ENCODE measurements at regions not wholly inside any gene's neighbourhood (a gene's known extent, or its start where the extent isn't known, plus 50 kb on each side); places are given as distances from the start of the nearest gene placed in this dataset.
"Not testable (repeated sequence)": the region's sequence is repeated elsewhere in the genome, so short reads cannot be mapped to it uniquely, and the experiment has no call there.

DNA sequence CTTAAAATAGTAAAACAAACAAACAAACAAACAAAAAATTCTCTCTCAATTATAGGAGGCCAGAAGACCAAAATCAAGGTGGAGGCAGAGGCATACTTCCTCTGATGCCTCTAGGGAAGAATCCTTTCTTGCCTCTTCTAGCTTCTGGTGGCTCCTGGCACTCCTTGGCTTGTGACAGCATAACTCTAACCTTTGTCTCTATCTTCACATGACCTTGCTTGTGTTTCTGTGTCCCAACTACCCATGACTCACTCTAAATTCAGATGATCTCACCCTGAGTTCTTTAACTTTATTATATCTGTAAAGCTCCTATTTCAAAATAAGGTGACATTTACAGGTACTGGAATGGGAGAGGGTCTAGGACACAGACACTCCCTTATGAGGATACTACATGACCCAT lies 88.3 kb upstream of the ANTXRL start:
- DNase-seq (ENCODE audit: low read depth in 4 of 4, low spot score in 3 of 4), result no peak

DNA sequence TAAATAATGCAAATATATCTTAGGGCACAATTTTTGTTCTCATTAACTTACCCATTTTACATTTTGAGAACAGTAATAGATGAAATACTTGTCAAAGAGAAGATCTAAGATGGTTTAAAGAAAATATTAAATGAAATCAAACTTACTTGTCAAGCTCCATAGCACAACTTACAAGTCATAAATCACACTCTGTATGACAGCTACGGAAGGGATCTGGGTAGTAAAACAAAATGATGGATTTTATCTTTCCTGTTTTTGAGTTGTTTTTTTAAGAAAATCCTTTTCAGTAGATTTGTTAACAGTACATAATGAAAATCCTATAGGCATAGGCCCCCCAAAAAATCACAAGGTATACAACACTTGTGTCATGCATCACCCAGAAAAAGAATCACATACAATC lies 84.4 kb upstream of the ANTXRL start:
- not testable (repeated sequence) for DNase-seq (ENCODE audit: low read depth in 4 of 4, low spot score in 3 of 4)

DNA sequence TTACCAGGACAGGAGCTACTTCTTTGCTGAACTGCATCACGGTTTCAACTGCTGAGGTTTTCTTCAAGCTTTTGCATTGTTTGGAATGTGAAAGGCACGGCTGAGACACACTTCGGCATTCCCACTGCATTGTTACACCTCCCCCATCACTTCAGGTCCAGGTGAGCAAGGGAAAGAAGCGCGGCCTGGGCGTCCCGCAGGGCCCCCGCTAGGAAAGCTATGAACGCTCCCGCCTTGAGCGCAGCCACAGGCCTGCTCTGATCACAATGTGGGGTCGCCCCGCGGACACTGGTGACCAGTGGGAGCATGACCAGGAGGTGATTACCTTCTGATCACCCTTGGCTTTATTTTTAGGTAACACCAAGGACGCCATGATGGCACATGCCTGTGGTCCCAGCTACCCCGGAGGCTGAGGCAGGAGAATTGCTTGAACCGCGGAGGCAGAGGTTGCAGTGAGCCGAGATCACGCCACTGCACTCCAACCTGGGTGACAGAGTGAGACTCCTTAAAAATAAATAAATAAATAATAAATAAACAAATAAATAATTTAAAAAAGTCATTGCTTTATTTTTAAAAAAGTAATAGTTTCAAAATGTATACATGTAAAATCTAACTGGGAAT lies 82.2 kb upstream of the ANTXRL start:
- DNase-seq (ENCODE audit: low read depth in 4 of 4, low spot score in 3 of 4), result not testable (repeated sequence)

DNA sequence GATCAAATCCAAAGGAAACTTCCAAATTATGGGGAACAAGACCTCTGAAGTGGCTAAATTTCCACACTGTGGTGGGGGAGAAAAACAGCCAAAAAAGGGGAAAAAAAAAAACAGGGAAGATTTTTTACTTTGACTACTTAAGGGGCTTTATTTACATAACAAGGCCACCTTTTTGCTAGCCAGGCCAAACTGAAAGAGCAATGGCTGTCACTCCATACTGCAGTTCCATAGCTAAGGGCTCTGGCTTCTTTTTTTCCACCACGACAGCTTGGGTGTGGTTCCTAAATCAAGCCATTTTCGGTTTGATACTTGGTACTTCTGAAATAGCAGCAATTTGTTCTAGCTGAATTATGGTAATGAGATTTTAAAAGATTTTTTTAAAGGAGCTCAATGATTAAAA lies 76.4 kb upstream of the ANTXRL start:
- DNase-seq (ENCODE audit: low read depth in 4 of 4, low spot score in 3 of 4), result not testable (repeated sequence)

DNA sequence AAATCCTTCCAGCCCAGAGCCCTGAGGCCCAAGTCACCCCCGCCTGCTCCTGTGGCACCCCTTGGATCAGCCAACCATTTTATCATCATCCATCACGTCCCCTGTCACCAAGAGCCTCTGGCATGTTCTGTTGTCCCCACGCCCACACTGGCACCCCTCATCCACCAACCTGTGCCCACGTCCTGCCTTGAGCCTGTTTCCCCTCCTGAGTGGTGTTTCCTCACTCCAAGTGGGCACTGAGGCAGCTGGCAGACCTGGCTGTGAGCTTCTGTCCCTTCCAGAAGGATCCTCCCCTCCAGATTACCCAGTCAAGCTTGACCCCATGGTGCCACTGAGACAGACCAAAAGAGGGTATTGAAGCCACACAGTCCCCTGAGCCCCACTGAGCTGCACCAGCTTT lies 71.4 kb upstream of the ANTXRL start:
- DNase-seq (ENCODE audit: low read depth in 4 of 4, low spot score in 3 of 4), result no peak

DNA sequence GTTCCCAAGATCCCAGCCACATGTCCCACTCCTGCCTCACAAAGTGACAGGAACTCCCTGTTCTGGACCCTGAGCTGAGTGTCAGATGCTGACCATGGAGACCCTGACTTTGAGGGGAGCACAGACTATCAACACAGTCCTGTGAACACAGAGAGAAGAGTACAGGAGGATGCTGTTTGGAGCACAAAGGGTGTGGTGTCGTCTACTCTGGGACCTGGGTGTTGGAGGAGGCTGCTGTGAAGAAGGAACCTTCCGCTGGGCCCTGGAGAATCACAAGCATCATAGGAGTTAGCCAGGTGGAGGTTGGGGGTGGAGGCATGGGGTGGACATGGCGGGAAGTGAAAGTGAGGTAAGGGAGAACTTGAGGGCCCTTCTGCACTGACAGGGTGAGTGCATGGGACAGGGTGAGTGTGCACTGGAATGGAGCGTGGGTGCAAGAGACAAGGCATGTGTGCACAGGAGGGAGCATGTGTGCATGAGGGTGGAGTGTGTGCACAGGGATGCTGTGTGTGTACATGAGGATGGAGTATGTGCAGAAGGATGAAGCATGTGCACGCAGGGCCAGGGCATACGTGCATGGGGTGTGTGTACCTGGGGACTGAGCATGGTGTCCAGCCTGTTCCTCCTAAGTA lies 70.7 kb upstream of the ANTXRL start:
- no peak for DNase-seq (ENCODE audit: low read depth in 4 of 4, low spot score in 3 of 4)

DNA sequence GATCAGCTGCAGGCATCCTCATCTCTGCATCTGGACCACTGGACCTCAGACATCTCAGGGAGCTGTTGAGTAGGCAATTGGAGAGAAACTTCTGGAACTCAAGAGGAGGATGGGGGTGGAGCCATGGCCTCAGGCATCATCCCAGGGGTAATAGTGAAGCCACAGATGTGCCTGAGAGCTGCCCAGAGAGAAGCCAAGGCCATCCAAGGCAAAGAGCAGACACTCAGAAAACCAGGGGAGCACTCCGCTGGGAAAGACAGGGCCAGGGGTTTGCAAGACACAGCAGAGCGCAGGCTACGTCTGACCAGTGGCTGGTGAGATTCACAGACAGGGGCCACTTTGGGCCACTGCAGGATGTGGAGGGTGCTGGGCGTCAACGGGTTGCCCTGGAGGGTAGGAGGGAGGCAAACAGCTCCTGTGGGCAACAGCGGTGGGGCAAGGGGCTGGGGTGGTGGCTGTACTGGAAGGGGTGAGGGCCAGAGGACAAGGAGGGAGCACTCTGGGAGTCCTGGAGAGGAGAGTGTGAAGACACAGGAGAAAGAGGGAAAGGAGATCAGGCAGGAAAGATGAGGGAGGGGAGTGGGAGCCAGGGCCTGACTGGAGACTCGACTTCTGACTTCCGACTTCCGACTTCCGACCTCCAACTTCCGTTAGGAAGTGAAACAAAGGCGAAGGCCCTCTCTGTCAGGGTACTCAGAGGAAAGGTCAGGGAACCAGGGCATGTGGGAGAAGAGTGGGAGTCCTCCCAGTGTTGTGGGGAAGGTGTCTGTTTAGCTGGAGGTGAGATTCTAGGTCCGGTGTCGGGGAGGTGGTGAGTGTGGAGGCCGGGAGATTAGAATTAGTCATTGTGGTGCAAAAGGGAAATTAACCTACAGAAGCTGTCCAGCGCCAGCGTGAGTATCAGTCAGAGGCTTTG lies 69.7 kb upstream of the ANTXRL start:
- no peak for DNase-seq (ENCODE audit: low read depth in 4 of 4, low spot score in 3 of 4)

DNA sequence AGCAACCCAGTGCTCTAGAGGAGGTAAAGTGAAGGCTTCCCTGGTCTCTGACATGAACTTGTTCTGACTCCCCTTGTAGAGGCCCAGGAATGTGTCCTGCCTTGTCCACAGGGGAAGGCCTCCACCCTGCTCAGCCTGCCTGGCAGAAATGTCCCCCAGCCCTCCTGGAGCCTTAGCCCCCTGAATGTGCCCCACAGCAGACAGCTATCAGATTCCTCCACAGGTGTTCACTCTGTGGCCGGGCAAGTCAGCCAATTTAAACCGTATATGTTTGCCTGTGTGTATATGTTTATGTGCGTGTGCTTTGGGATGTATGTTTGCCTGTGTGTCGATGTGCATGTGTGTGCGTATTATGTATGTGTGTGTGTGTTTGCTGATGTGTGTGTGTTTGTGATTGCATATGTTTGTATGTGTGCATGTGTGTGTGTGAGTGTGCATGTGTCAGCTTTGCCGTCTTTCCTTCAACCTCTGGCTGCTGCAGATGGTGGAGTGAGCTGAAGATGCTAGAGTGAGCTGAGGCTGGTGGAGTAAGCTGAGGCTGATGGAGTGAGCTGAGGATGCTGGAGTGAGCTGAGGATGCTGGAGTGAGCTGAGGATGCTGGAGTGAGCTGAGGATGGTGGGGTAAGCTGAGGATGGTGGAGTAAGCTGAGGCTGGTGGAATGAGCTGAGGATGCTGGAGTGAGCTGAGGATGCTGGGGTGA lies 68.9 kb upstream of the ANTXRL start:
- no peak for DNase-seq (ENCODE audit: low read depth in 4 of 4, low spot score in 3 of 4)

DNA sequence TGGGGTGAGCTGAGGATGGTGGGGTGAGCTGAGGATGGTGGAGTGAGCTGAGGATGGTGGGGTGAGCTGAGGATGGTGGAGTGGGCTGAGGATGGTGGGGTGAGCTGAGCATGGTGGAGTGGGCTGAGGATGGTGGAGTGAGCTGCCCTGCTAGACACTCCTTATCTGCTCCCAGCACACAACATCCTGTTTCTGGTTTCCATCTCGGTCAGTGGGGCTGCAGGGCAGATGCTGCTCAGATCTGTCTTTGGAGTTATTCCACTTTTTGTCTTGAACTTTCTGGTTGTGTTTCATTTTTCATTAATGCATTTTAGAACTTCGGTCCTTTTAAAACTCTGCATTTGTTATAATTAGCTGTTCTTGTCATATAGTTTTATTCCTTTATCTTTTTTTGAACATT lies 67.9 kb upstream of the ANTXRL start:
- no peak for DNase-seq (ENCODE audit: low read depth in 4 of 4, low spot score in 3 of 4)

DNA sequence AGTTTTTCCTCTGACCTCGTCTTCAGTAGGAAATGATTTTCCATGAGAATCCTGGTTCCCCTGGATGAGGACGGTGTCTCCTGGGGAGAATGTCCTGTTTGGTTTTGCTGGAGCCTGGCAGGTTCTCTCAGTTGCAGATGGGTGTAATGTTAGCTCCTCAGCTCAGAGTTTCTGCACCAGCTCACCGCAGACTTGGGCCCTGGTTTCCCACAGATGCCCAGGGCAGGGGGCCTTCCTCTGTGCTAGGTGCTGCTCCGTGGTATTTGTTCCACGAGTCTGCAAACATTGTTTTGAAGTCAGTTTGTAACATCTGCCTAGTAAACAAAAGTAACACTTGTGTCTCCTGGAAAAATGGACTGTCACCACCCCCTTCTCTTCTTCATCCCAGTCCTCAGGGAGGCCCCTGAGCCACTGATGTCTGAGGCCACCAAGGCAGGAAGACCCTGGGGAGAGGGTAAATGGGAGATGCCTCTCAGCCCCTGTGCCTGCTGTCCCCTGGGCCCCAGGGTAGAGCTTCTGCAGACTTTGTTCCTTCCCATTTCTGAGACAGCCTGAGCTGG lies 67.3 kb upstream of the ANTXRL start:
- not testable (repeated sequence) for DNase-seq (ENCODE audit: low read depth in 4 of 4, low spot score in 3 of 4)

DNA sequence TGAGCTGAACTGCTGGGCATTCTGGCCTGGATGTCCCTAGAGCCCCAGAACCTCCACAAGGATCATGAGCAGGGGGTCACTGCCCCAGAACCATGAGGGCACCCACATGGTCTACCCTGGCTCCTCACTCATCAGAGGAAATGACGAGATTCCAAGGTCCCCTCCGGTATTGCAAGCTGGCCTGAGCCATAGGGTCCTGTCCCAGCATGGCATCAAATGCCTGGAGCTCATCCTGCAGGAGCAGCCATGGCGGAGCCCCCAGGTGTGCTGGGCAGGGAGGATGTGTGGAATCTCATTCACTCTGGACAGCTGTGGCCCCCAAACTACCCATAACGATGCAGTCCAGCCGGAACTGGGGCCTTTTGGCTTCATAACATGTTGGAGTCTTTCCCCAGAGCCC lies 66.6 kb upstream of the ANTXRL start:
- no peak for DNase-seq (ENCODE audit: low read depth in 4 of 4, low spot score in 3 of 4)

DNA sequence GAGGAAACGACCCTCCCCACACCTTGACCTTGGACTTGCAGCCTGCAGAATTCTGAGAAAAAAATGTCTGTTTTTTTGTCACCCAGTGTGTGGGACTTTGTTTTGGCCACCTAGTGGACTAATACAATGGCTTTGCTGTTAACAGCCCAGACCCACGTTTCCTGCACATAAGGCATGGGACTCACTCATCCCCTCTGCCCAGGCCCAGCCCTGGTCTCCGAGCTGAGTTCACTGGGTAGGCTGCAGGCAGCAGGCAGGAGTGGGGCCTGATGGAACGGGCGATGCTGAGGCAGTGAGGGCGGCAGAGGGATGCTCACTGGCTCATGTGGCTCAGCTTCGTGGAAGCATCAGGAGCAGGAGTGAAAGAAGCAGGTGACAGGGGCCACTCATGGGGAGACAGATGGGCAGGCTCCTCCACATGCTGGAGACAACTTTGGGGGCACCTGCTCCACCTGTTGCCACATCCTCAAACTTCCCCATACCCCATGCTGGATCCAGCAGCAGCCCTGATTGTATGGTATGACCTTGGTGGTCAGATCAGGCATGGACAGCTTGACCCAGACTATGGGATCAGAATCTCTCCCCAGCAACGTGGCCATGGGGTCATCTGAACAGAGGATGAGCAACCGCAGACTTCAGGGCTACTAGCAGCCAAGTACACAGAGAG lies 65.8 kb upstream of the ANTXRL start:
- DNase-seq (ENCODE audit: low read depth in 4 of 4, low spot score in 3 of 4), result no peak

DNA sequence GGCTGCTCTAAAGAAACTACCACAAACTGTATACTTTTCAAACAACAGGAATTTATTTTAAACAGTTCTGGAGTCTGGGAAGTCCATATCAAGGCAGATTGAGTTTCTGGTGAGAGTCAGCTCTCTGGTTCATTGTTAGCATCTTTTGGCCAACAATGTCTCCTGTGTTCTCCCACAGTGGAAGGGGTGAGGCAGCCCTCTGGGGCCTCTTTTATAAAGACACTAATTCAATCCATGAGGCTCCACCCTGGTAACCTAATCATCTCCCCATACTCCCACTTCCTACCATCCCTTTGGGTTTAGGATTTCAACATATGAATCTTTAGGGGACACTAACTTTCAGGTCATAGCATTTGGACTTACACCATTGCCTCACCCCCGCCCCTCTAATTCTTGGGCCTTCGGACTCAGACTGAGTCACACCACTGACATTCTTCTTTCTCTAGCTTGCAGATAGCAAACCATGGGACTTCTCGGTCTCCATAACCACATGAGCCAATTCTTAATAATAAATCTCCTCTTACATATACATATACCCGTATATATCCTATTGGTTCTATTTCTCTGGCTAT lies 64.3 kb upstream of the ANTXRL start:
- no peak for DNase-seq (ENCODE audit: low read depth in 4 of 4, low spot score in 3 of 4)

DNA sequence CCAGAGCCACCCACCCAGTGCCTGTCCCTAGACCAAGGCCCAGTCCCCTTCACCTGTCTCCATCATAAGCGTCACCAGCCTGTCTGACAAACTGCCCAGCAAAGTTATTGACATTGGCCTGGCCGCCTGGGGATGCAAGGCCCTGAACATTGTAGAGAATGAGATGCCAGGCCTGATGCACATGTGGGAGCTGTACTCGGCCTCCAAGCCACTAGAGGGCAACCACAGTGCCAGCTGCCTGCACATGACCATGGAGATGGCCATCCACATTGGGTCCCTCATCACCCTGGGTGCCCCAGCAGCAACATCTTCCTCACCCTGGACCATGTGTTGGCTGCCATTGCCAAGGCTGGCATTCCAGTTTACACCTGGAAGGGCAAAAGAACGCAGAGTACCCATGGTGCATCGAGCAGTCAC lies 63.7 kb upstream of the ANTXRL start:
- DNase-seq (ENCODE audit: low read depth in 4 of 4, low spot score in 3 of 4), result no peak

DNA sequence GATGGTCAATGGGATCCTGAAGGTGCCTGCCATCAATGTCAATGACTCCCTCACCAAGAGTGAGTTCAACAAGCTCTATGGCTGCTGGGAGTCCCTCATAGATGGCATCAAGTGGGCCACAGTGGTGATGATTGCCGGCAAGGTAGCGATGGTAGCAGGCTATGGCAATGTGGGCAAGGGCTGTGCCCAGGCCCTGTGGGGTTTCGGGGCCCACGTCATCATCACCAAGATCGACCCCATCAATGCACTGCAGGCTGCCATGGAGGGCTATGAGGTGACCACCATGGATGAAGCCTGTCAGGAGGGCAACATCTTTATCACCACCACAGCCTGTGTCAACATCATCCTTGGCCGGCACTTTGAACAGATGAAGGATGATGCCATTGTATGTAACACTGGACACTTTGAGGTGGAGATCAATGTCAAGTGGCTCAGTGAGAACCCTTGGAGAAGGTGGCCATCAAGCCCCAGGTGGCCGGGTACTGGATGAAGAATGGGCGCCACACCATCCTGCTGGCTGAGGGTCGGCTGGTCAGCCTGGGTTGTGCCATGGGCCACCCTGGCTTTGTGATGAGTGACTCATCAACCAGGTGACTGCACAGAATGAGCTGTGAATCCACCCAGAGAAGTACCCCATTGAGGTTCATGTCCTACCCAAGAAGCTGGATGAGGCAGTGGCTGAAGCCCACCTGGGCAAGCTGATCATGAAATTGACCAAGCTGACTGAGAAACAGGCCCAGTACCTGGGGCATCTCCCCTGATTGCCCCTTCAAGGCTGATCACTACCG lies 63.0 kb upstream of the ANTXRL start:
- no peak for DNase-seq (ENCODE audit: low read depth in 4 of 4, low spot score in 3 of 4)

DNA sequence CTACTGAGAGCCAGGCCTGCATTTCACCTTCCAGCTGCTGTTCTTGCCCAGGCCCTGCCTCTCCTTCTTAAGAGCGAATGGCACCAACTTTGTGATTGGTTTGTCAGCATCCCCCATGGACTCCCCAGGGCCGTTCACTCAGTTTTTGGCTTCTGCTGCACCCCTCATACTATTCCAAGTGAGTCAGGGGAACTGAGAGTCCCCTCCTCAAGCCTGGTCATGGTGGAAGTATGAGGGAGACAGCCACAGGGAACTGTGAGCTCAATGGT lies 62.4 kb upstream of the ANTXRL start:
- DNase-seq (ENCODE audit: low read depth in 4 of 4, low spot score in 3 of 4), result no peak

DNA sequence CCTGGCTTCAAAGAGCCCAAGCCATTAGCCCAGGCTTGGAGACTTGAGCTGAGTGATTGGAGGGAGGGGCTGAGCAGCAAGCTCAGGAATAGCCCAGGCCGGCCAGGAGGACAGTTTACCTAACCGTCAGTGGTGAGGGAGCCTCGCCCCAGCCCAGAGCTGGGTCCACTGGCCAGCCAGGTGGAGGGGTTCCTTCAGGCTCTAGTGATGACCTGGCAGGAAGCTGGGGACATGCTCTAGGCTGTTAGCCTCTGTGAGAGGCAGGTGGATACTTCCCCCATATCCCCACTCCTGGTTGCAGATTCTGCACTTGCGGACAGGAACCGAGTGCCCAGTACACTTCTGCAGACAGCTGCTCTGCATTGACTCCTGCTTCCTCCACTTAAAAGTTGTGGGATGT lies 61.2 kb upstream of the ANTXRL start:
- DNase-seq (ENCODE audit: low read depth in 4 of 4, low spot score in 3 of 4), result no peak

DNA sequence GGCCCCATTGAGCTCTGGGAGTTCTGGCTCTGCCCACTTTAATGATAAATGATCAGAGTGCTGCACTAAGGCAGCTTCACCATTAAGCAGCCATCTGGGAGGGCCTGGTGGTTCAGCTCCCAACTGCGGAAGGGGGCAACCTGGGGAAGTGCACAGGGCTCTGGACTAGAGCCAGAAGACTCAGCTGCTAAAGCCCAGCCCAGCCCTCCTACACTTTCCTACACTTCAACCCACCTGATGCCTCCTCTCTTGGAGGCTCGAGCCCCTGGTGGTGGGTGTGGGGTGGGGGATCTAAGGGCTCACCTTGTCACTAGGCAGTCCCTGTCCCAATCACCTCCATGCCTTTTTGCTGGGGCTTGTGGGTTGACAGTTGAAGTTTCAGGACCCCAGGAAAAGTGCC lies 60.6 kb upstream of the ANTXRL start:
- no peak for DNase-seq (ENCODE audit: low read depth in 4 of 4, low spot score in 3 of 4)

DNA sequence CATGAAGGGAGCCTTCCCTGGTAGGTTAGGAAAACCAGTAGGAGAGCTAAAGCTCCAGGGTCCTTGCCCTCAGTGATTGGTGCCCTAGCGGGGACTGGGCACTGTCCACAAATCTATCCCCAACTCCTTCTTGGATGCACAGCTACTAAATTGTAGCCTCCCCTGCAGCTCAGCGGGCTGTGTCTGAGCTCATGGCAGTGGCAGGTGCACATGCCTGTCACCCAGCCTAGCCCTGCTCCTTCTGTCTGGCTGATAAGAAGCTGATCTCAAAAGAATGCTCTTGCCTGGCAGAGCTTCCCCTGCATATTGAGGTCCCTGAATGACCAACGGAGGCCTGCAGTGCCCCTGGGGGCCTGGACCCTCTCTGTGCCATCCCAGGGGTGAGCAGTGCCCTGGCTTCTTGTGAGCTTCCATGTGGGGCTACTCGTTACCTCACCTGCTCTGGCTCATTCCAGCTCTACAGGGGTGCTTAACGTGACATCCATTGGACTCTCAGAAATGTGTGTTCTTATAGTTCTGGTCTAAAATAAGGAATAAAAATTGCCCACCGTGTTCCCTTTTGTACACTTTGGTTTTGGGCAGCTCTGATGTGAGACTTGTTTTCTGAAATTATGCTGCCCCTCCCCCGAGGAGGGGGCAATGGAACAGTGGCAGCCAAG lies 59.8 kb upstream of the ANTXRL start:
- no peak for DNase-seq (ENCODE audit: low read depth in 4 of 4, low spot score in 3 of 4)
